ENCODE measurements at regions not wholly inside any gene's neighbourhood (a gene's known extent, or its start where the extent isn't known, plus 50 kb on each side); places are given as distances from the start of the nearest gene placed in this dataset.

DNA sequence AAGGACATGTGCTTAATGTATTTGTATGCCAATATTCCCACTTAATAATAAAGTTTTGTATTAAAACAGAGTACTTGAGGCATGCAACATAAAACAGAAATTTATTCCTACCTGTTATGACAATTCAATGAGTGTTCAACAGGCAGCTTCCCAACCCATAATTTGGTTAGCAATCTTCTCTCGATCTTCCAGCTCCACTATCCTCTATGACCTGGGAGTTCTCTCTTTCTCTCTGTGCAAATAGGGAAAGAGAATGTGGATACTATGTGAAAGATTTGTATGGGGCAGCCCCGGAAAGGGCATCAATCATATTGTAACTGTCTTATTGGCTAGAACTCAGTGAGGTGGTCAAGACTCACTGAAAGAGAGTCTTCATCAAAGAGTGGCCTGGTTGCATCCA lies 644.9 kb upstream of the PCDH20 start:
- ATAC-seq: no peak
- no peak for TF ChIP-seq ZFP3 (CRISPR knock-in tag; IDR thresholded peaks at IDR 0.05)
- TF ChIP-seq ISL1 (CRISPR knock-in tag; IDR thresholded peaks at IDR 0.05): no peak
- TF ChIP-seq OSR1 (CRISPR knock-in tag; IDR thresholded peaks at IDR 0.05): no peak
- no peak for TF ChIP-seq TOX (CRISPR knock-in tag; IDR thresholded peaks at IDR 0.05; ENCODE audit: borderline replicate concordance)
- no peak for TF ChIP-seq ZFP30 (CRISPR knock-in tag; IDR thresholded peaks at IDR 0.05)
- TF ChIP-seq, protein P1, sequence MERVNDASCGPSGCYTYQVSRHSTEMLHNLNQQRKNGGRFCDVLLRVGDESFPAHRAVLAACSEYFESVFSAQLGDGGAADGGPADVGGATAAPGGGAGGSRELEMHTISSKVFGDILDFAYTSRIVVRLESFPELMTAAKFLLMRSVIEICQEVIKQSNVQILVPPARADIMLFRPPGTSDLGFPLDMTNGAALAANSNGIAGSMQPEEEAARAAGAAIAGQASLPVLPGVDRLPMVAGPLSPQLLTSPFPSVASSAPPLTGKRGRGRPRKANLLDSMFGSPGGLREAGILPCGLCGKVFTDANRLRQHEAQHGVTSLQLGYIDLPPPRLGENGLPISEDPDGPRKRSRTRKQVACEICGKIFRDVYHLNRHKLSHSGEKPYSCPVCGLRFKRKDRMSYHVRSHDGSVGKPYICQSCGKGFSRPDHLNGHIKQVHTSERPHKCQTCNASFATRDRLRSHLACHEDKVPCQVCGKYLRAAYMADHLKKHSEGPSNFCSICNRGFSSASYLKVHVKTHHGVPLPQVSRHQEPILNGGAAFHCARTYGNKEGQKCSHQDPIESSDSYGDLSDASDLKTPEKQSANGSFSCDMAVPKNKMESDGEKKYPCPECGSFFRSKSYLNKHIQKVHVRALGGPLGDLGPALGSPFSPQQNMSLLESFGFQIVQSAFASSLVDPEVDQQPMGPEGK (CRISPR knock-in tag; IDR thresholded peaks at IDR 0.05; ENCODE audit: borderline replicate concordance): no peak
- TF ChIP-seq CSDC2 (CRISPR knock-in tag; IDR thresholded peaks at IDR 0.05): no peak
- TF ChIP-seq ZC3H10 (CRISPR knock-in tag; IDR thresholded peaks at IDR 0.05): no peak
- TF ChIP-seq ARNTL (CRISPR knock-in tag; IDR thresholded peaks at IDR 0.05; ENCODE audit: borderline replicate concordance, low read depth): no peak
- no peak for TF ChIP-seq PPARA (CRISPR knock-in tag; IDR thresholded peaks at IDR 0.05; ENCODE audit: borderline replicate concordance)
- TF ChIP-seq, protein P2, sequence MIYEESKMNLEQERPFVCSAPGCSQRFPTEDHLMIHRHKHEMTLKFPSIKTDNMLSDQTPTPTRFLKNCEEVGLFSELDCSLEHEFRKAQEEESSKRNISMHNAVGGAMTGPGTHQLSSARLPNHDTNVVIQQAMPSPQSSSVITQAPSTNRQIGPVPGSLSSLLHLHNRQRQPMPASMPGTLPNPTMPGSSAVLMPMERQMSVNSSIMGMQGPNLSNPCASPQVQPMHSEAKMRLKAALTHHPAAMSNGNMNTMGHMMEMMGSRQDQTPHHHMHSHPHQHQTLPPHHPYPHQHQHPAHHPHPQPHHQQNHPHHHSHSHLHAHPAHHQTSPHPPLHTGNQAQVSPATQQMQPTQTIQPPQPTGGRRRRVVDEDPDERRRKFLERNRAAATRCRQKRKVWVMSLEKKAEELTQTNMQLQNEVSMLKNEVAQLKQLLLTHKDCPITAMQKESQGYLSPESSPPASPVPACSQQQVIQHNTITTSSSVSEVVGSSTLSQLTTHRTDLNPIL (CRISPR knock-in tag; IDR thresholded peaks at IDR 0.05; ENCODE audit: low read depth): no peak
- no peak for TF ChIP-seq SNAI2 (CRISPR knock-in tag; IDR thresholded peaks at IDR 0.05)
- TF ChIP-seq RARB (CRISPR knock-in tag; IDR thresholded peaks at IDR 0.05): no peak
- no peak for TF ChIP-seq ZNF8 (CRISPR knock-in tag; IDR thresholded peaks at IDR 0.05)
- TF ChIP-seq, protein P3, sequence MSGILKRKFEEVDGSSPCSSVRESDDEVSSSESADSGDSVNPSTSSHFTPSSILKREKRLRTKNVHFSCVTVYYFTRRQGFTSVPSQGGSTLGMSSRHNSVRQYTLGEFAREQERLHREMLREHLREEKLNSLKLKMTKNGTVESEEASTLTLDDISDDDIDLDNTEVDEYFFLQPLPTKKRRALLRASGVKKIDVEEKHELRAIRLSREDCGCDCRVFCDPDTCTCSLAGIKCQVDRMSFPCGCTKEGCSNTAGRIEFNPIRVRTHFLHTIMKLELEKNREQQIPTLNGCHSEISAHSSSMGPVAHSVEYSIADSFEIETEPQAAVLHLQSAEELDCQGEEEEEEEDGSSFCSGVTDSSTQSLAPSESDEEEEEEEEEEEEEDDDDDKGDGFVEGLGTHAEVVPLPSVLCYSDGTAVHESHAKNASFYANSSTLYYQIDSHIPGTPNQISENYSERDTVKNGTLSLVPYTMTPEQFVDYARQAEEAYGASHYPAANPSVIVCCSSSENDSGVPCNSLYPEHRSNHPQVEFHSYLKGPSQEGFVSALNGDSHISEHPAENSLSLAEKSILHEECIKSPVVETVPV (CRISPR knock-in tag; IDR thresholded peaks at IDR 0.05): no peak
- no peak for TF ChIP-seq ZNF70 (CRISPR knock-in tag; IDR thresholded peaks at IDR 0.05)
- TF ChIP-seq GLIS3 (CRISPR knock-in tag; IDR thresholded peaks at IDR 0.05): no peak
- TF ChIP-seq, protein P4, sequence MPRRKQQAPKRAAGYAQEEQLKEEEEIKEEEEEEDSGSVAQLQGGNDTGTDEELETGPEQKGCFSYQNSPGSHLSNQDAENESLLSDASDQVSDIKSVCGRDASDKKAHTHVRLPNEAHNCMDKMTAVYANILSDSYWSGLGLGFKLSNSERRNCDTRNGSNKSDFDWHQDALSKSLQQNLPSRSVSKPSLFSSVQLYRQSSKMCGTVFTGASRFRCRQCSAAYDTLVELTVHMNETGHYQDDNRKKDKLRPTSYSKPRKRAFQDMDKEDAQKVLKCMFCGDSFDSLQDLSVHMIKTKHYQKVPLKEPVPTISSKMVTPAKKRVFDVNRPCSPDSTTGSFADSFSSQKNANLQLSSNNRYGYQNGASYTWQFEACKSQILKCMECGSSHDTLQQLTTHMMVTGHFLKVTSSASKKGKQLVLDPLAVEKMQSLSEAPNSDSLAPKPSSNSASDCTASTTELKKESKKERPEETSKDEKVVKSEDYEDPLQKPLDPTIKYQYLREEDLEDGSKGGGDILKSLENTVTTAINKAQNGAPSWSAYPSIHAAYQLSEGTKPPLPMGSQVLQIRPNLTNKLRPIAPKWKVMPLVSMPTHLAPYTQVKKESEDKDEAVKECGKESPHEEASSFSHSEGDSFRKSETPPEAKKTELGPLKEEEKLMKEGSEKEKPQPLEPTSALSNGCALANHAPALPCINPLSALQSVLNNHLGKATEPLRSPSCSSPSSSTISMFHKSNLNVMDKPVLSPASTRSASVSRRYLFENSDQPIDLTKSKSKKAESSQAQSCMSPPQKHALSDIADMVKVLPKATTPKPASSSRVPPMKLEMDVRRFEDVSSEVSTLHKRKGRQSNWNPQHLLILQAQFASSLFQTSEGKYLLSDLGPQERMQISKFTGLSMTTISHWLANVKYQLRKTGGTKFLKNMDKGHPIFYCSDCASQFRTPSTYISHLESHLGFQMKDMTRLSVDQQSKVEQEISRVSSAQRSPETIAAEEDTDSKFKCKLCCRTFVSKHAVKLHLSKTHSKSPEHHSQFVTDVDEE (CRISPR knock-in tag; IDR thresholded peaks at IDR 0.05): no peak
- TF ChIP-seq TCF4 (CRISPR knock-in tag; IDR thresholded peaks at IDR 0.05; ENCODE audit: borderline replicate concordance): no peak

DNA sequence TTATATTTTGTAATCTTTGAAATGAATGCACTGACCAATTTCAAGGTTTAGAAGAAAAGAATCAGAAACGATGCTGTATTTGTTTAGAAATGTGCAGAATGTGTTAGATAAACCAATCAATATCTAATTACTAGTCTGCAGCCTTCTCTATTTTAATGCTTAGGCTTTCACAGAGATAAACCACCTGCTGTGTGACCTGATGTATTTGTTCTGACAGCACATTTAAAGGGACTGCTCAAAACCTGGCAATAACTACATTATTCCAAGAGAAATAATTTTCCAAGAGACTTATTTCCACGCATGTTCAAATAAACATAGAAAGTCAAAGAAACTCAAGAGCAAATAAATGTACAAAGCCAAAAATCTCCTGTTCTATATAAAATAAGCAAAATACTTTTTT lies 641.6 kb upstream of the PCDH20 start:
- TF ChIP-seq ESRRG (CRISPR knock-in tag; IDR thresholded peaks at IDR 0.05) (no peak), ARNTL (CRISPR knock-in tag; IDR thresholded peaks at IDR 0.05; ENCODE audit: borderline replicate concordance, low read depth) (no peak), RARB (CRISPR knock-in tag; IDR thresholded peaks at IDR 0.05) (no peak), ISL1 (CRISPR knock-in tag; IDR thresholded peaks at IDR 0.05) (no peak), ZC3H10 (CRISPR knock-in tag; IDR thresholded peaks at IDR 0.05) (no peak), TOX (CRISPR knock-in tag; IDR thresholded peaks at IDR 0.05; ENCODE audit: borderline replicate concordance) (no peak), PPARA (CRISPR knock-in tag; IDR thresholded peaks at IDR 0.05; ENCODE audit: borderline replicate concordance) (no peak)
- TF ChIP-seq, protein P2 (CRISPR knock-in tag; IDR thresholded peaks at IDR 0.05; ENCODE audit: low read depth): no peak
- TF ChIP-seq, protein P3 (CRISPR knock-in tag; IDR thresholded peaks at IDR 0.05): no peak
- ATAC-seq: no peak
